ENCODE measurements at regions not wholly inside any gene's neighbourhood (a gene's known extent, or its start where the extent isn't known, plus 50 kb on each side); places are given as distances from the start of the nearest gene placed in this dataset.

DNA sequence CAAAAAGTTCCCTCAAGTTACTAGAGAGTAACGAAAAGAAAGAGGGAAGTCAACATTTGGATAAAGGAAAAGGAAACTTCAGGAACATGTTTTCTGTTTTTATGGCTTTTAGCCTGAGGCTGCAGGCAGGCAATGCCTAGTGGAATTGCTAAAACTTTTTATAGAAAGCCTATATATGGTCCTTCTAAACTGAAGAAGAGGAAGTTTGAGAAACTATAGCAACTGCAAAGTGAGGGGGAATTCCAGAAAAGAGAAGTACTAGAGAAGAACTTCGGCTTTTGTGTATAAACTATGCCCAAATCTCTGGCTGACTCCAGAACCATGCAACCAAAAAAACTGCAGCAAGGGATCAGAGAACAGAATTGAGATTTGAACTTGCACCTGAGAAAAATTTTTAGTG lies 74.3 kb upstream of the ARHGAP42 start:
- Histone ChIP-seq H3K27ac (no peak overlapping the region), H3K9me3 (no peaks in the 10 kb centered on the region)
- TF ChIP-seq, protein P1, sequence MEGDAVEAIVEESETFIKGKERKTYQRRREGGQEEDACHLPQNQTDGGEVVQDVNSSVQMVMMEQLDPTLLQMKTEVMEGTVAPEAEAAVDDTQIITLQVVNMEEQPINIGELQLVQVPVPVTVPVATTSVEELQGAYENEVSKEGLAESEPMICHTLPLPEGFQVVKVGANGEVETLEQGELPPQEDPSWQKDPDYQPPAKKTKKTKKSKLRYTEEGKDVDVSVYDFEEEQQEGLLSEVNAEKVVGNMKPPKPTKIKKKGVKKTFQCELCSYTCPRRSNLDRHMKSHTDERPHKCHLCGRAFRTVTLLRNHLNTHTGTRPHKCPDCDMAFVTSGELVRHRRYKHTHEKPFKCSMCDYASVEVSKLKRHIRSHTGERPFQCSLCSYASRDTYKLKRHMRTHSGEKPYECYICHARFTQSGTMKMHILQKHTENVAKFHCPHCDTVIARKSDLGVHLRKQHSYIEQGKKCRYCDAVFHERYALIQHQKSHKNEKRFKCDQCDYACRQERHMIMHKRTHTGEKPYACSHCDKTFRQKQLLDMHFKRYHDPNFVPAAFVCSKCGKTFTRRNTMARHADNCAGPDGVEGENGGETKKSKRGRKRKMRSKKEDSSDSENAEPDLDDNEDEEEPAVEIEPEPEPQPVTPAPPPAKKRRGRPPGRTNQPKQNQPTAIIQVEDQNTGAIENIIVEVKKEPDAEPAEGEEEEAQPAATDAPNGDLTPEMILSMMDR (IDR thresholded peaks at IDR 0.05), result no peak

DNA sequence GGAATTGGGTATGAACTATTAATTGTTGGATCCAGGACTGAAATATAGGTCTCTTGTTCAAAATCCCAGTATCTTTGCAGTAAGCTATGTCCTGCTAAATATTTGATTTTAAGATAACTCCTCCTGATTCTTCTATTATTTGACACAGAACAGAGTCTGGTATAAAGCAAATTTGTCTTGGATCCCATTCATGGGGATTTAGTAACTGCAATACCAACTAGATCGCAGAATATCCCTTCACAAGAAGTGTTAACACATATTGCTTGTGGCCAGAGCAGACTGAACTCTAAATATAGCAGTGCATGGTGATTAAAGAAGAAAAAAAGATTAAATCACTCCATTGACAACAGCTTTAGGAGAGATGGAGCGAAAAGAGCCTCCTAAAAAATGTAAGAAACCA lies 68.2 kb upstream of the ARHGAP42 start:
- no peak for DNase-seq (ENCODE audit: low spot score)
- Histone ChIP-seq H3K4me3 (no peak overlapping the region), H3K4me1 (peaks cover 0 to 9% of the 10 kb centered on the region in 2 donors), H3K27ac (no peak overlapping the region), H3K27me3 (no peaks in the 10 kb centered on the region), H3K9me3 (peaks cover 0 to 20% of the 10 kb centered on the region in 2 donors), H3K36me3 (no peaks in the 10 kb centered on the region)
- TF ChIP-seq, protein P1 (IDR thresholded peaks at IDR 0.05), result no peak

More for the DNA sequence above, 74.3 kb upstream of the ARHGAP42 start:
- Histone ChIP-seq H3K4me3 (no peak overlapping the region), H3K36me3 (no peaks in the 10 kb centered on the region), H3K4me1 (no peaks in the 10 kb centered on the region), H3K27me3 (no peaks in the 10 kb centered on the region)
- DNase-seq (ENCODE audit: low spot score), result no peak

DNA sequence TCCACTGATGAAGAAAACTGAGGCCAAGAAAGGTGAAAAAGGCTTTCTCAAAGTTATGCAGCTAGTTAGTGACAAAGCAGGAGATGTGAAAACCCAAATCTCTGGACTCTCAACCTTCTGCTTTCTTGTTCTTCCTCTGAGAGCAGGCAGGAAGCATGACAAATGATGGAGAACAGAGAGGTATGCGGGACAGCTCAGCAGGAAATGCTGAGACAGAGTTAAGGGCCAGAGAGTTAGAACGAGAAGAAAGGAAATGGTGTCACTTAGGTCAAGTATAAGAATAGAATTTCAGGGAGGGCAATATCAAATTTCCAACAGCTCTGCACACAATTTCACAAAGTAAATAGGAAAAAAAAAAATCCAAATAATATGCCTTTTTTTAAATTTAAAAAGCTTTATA lies 67.6 kb upstream of the ARHGAP42 start:
- no peak overlapping the region for H3K4me3 ChIP-seq

DNA sequence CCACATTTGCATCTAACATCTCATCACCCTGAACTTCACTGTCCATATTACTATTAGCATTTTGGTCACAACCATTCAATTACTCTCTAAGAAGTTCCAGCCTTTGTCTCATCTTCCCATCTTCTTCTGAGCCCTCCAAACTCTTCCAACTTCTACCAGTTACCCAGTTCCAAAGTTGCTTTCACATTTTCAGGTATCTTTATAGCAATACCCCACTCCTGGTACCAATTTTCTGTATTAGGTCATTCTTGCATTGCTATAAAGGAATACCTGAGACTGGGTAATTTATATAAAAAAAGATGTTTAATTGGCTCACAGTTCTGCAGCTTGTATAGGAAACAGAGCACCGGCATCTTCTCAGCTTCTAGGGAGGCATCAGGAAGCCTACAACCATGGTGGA lies 64.7 kb upstream of the ARHGAP42 start:
- no peaks in the 10 kb centered on the region for H3K36me3 ChIP-seq
- no peak overlapping the region for H3K27ac ChIP-seq
- peaks cover 0 to 9% of the 10 kb centered on the region in 2 donors for H3K4me1 ChIP-seq
- no peak overlapping the region for H3K4me3 ChIP-seq
- H3K27me3 ChIP-seq, result no peaks in the 10 kb centered on the region
- H3K9me3 ChIP-seq, result peaks cover 0 to 20% of the 10 kb centered on the region in 2 donors
- DNase-seq (ENCODE audit: low spot score), result no peak
- TF ChIP-seq, protein P1 (IDR thresholded peaks at IDR 0.05), result no peak

More for the DNA sequence above, 67.6 kb upstream of the ARHGAP42 start:
- Histone ChIP-seq H3K4me1 (peaks cover 0 to 9% of the 10 kb centered on the region in 2 donors), H3K9me3 (peaks cover 0 to 20% of the 10 kb centered on the region in 2 donors), H3K27me3 (no peaks in the 10 kb centered on the region), H3K36me3 (no peaks in the 10 kb centered on the region), H3K27ac (no peak overlapping the region)
- TF ChIP-seq, protein P1 (IDR thresholded peaks at IDR 0.05), result no peak
- DNase-seq (ENCODE audit: low spot score), result no peak

DNA sequence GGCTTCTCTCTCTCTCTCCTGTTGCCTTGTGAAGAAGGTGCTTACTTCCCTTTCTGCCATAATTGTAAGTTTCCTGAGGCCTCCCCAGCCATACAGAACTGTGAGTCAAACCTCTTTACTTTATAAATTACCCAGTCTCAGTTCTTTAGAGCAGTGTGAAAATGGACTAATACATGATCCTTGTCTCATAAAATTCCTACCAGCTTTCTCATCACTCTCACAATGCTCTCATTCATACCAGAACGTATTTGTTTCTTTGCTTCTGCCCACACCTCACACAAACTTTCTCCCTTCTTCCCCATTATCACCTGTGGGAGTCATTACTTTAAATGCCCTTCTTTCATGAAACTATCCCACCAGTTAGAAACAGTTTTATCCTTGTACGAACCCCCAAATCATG lies 62.7 kb upstream of the ARHGAP42 start:
- TF ChIP-seq, protein P1 (IDR thresholded peaks at IDR 0.05), result no peak
- H3K27me3 ChIP-seq, result no peaks in the 10 kb centered on the region
- peaks cover 0 to 20% of the 10 kb centered on the region in 2 donors for H3K9me3 ChIP-seq
- no peak overlapping the region for H3K4me3 ChIP-seq
- no peaks in the 10 kb centered on the region for H3K36me3 ChIP-seq
- H3K27ac ChIP-seq, result no peak overlapping the region
- H3K4me1 ChIP-seq, result peaks cover 0 to 3% of the 10 kb centered on the region in 2 donors
- DNase-seq (ENCODE audit: low spot score), result no peak

DNA sequence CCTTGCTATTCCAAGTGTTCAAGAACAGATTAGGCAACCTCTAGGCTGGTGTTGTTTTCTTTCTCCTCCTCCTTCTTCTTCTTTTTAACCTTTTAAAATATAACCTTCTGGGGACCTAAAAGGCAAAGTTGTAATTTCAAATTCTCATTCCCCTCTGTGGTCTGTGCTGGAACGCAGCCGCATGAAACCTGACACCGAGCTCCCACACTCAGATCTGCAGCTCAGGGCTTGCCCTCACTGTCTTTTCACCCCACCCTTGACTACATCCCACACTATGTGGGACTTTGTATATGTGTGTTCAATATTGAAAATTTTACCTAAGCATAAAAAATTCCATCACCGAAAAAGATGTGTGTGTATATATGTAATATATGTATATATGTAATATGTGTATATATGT lies 62.0 kb upstream of the ARHGAP42 start:
- Histone ChIP-seq H3K4me1 (no peaks in the 10 kb centered on the region), H3K27ac (no peak overlapping the region), H3K36me3 (no peaks in the 10 kb centered on the region), H3K9me3 (peaks cover 0 to 20% of the 10 kb centered on the region in 2 donors), H3K27me3 (no peaks in the 10 kb centered on the region), H3K4me3 (no peak overlapping the region)
- no peak for DNase-seq (ENCODE audit: low spot score)
- TF ChIP-seq, protein P1 (IDR thresholded peaks at IDR 0.05), result no peak
